ENCODE measurements at regions not wholly inside any gene's neighbourhood (a gene's known extent, or its start where the extent isn't known, plus 50 kb on each side); places are given as distances from the start of the nearest gene placed in this dataset.

- no peak for TF ChIP-seq KDM5A (IDR thresholded peaks at IDR 0.05)
- no peak for TF ChIP-seq RFX5 (IDR thresholded peaks at IDR 0.05)
Observed at GRCh38 chr3:84510007-84510406, 448.8 kb upstream of the CADM2 start.

All from A549 (cell line).